H9 (cell line): ENCODE measurements at regions not wholly inside any gene's neighbourhood (a gene's known extent, or its start where the extent isn't known, plus 50 kb on each side); places are given as distances from the start of the nearest gene placed in this dataset.

Experiments
- DNase-seq: peaks from one replicate; pipeline ENCODE4 v3.0.0-alpha.2; 2017
- H2AFZ ChIP-seq: one replicate; pipeline ENCODE4 v1.6.1; 2013; ENCODE audit warnings: mild to moderate bottlenecking, low read length, control low read depth, moderate library complexity
- H2AK5ac ChIP-seq: 2 replicates; pipeline ENCODE4 v1.6.1; 2013; ENCODE audit warnings: low read length, control low read depth, mixed read lengths; ENCODE audit not compliant: insufficient read length
- H2BK120ac ChIP-seq: one replicate; pipeline ENCODE4 v1.6.1; 2013; ENCODE audit warnings: low read depth, mild to moderate bottlenecking, low read length, control low read depth, inconsistent platforms; ENCODE audit not compliant: poor library complexity, severe bottlenecking
- H2BK12ac ChIP-seq: 2 replicates; pipeline ENCODE4 v1.6.1; 2013; ENCODE audit warnings: low read length, control low read depth, mixed read lengths, low read depth; ENCODE audit not compliant: insufficient read length
- H2BK15ac ChIP-seq: 2 replicates; pipeline ENCODE4 v1.6.1; 2013; ENCODE audit warnings: low read depth, low read length, control low read depth
- H2BK20ac ChIP-seq: one replicate; pipeline ENCODE4 v1.6.1; 2013; ENCODE audit warnings: low read depth, mild to moderate bottlenecking, low read length, control low read depth, inconsistent platforms; ENCODE audit not compliant: poor library complexity, severe bottlenecking
- H2BK5ac ChIP-seq: 2 replicates; pipeline ENCODE4 v1.6.1; 2013; ENCODE audit warnings: low read length, control low read depth, mixed read lengths; ENCODE audit not compliant: insufficient read length
- H3K14ac ChIP-seq: 2 replicates; pipeline ENCODE4 v1.6.1; 2013; ENCODE audit warnings: low read length, control low read depth; ENCODE audit not compliant: insufficient read depth
- H3K18ac ChIP-seq: 2 replicates; pipeline ENCODE4 v1.6.1; 2013; ENCODE audit warnings: low read depth, mild to moderate bottlenecking, mixed read lengths, low read length, control low read depth; ENCODE audit not compliant: insufficient read length
- H3K23ac ChIP-seq: 2 replicates; pipeline ENCODE4 v1.6.1; 2013; ENCODE audit warnings: low read length, control low read depth, mixed read lengths, low read depth; ENCODE audit not compliant: insufficient read length
- H3K23me2 ChIP-seq: 2 replicates; pipeline ENCODE4 v1.6.1; 2013; ENCODE audit warnings: low read depth, mild to moderate bottlenecking, mixed read lengths, low read length, control low read depth; ENCODE audit not compliant: insufficient read length, poor library complexity, severe bottlenecking
- H3K27ac ChIP-seq: 2 replicates; pipeline ENCODE4 v1.5.1; 2013; ENCODE audit warnings: low read length, control low read depth, mixed read lengths, low read depth; ENCODE audit not compliant: insufficient read length
- H3K27me3 ChIP-seq: 2 replicates; pipeline ENCODE4 v1.6.1; 2013; ENCODE audit warnings: low read length, control low read depth, inconsistent platforms; ENCODE audit not compliant: insufficient read depth
- H3K4ac ChIP-seq: 2 replicates; pipeline ENCODE4 v1.6.1; 2013; ENCODE audit warnings: low read depth, mild to moderate bottlenecking, control low read depth, inconsistent platforms, low read length, moderate library complexity
- H3K4me1 ChIP-seq: 2 replicates; pipeline ENCODE4 v1.6.1; 2013; ENCODE audit warnings: low read length, control low read depth, inconsistent platforms; ENCODE audit not compliant: insufficient read depth
- H3K4me2 ChIP-seq: 2 replicates; pipeline ENCODE4 v1.6.1; 2013; ENCODE audit warnings: low read length, control low read depth, mixed read lengths; ENCODE audit not compliant: insufficient read length, insufficient read depth
- H3K56ac ChIP-seq: 2 replicates; pipeline ENCODE4 v1.6.1; 2013; ENCODE audit warnings: low read depth, mild to moderate bottlenecking, mixed read lengths, low read length, control low read depth; ENCODE audit not compliant: insufficient read length
- H3K79me1 ChIP-seq: 2 replicates; pipeline ENCODE4 v1.6.1; 2013; ENCODE audit warnings: low read depth, mild to moderate bottlenecking, moderate library complexity, low read length, control low read depth, inconsistent platforms; ENCODE audit not compliant: insufficient read depth, poor library complexity, severe bottlenecking
- H3K79me2 ChIP-seq: 2 replicates; pipeline ENCODE4 v1.6.1; 2013; ENCODE audit warnings: low read length, control low read depth, inconsistent platforms; ENCODE audit not compliant: insufficient read depth
- H3K9ac ChIP-seq: 2 replicates; pipeline ENCODE4 v1.6.1; 2013; ENCODE audit warnings: low read length, control low read depth, mixed read lengths; ENCODE audit not compliant: insufficient read length; ENCODE audit errors: extremely low read depth
- H3K9me3 ChIP-seq: one replicate; pipeline ENCODE4 v1.6.1; 2013; ENCODE audit warnings: low read depth, low read length, inconsistent platforms; ENCODE audit not compliant: control insufficient read depth
- H3T11ph ChIP-seq: one replicate; pipeline ENCODE4 v1.6.1; 2013; ENCODE audit warnings: mild to moderate bottlenecking, low read length, control low read depth, inconsistent platforms
- H4K20me1 ChIP-seq: one replicate; pipeline ENCODE4 v1.6.1; 2013; ENCODE audit not compliant: control insufficient read depth, insufficient read length, insufficient read depth
- H4K5ac ChIP-seq: 2 replicates; pipeline ENCODE4 v1.6.1; 2013; ENCODE audit warnings: low read depth, mild to moderate bottlenecking, mixed read lengths, low read length, control low read depth; ENCODE audit not compliant: insufficient read length
- H4K8ac ChIP-seq: replicated peaks from 2 replicates; pipeline ENCODE4 v1.6.1; 2013; ENCODE audit warnings: low read length, control low read depth, mixed read lengths, low read depth; ENCODE audit not compliant: insufficient read length
- H4K91ac ChIP-seq: 2 replicates; pipeline ENCODE4 v1.6.1; 2013; ENCODE audit warnings: low read depth, mild to moderate bottlenecking, moderate library complexity, mixed read lengths, low read length, control low read depth; ENCODE audit not compliant: insufficient read length
- H3K27ac Mint-ChIP-seq, 3 experiments: 2 replicates in 2 of 3; 3 replicates in 1 of 3; pipeline ENCODE4 v1.8.0; 2020 to 2021; ENCODE audit warnings: mixed read lengths in 3 of 3, mild to moderate bottlenecking in 1 of 3, moderate library complexity in 1 of 3
- H3K27me3 Mint-ChIP-seq: 2 replicates; pipeline ENCODE4 v1.8.0; 2021; ENCODE audit warnings: low read depth, mild to moderate bottlenecking, moderate library complexity, mixed read lengths
- H3K36me3 Mint-ChIP-seq, 3 experiments: 2 replicates in 2 of 3; 3 replicates in 1 of 3; pipeline ENCODE4 v1.8.0; 2020 to 2021; ENCODE audit warnings: low read depth in 3 of 3, mixed read lengths in 3 of 3; ENCODE audit not compliant: insufficient read depth in 1 of 3
- H3K4me1 Mint-ChIP-seq, 2 experiments: 2 replicates each; pipeline ENCODE4 v1.8.0; 2020; ENCODE audit warnings: mixed read lengths in 2 of 2
- H3K4me3 Mint-ChIP-seq, 2 experiments: 2 replicates in 1 of 2; 3 replicates in 1 of 2; pipeline ENCODE4 v1.8.0; 2020 to 2021; ENCODE audit warnings: mild to moderate bottlenecking in 2 of 2, mixed read lengths in 2 of 2, moderate library complexity in 1 of 2
- H3K9me3 Mint-ChIP-seq, 2 experiments: 2 replicates in 1 of 2; 3 replicates in 1 of 2; pipeline ENCODE4 v1.8.0; 2020; ENCODE audit warnings: mild to moderate bottlenecking in 2 of 2, mixed read lengths in 2 of 2, moderate library complexity in 1 of 2
- CTCF ChIP-seq: fragments of 200-600 bp; sonication (generic); conservative IDR thresholded peaks from 3 replicates; pipeline ENCODE4 v1.8.0; 2021; ENCODE audit warnings: antibody characterized with exemption, mild to moderate bottlenecking
- WGBS: extraction: QIAGEN DNeasy Blood & Tissue Kit; methylation state at CpG from one replicate; pipeline ENCODE4 v1.1.7; 2013; ENCODE audit warnings: missing lambda C conversion rate, low lambda C conversion rate, mixed read lengths; ENCODE audit not compliant: insufficient read length; ENCODE audit errors: extremely low coverage; 5-methylcytosine and 5-hydroxymethylcytosine counted together

- Histone ChIP-seq H3K27ac (no peak overlapping the region), H3K23me2 (no peaks in the 10 kb centered on the region), H3K9me3 (no peaks in the 10 kb centered on the region), H4K8ac (no peak overlapping the region), H3K4me2 (no peak overlapping the region), H3K18ac (no peak overlapping the region), H3K14ac (no peak overlapping the region), H3K23ac (no peak overlapping the region), H2BK5ac (no peak overlapping the region), H3K4me1 (no peaks in the 10 kb centered on the region), H2BK15ac (no peak overlapping the region), H3K79me1 (no peaks in the 10 kb centered on the region), H2AFZ (no peak overlapping the region), H2AK5ac (no peak overlapping the region), H3K27me3 (no peaks in the 10 kb centered on the region), H2BK120ac (no peak overlapping the region), H3T11ph (no peak overlapping the region), H2BK12ac (no peak overlapping the region), H2BK20ac (no peak overlapping the region), H4K91ac (no peak overlapping the region), H3K4ac (no peak overlapping the region), H3K56ac (no peak overlapping the region), H3K79me2 (no peaks in the 10 kb centered on the region), H3K9ac (no peak overlapping the region), H4K20me1 (no peaks in the 10 kb centered on the region), H4K5ac (no peak overlapping the region)
- Mint-ChIP-seq H3K36me3 (peaks cover 0 to 2% (median 0%) of the 10 kb centered on the region in 3 experiments; a peak in 3 of 7 replicates), H3K27me3 (no peaks in the 10 kb centered on the region), H3K9me3 (peaks cover 34 to 50% of the 10 kb centered on the region in 2 experiments), H3K4me3 (no peak overlapping the region), H3K27ac (no peak overlapping the region), H3K4me1 (no peaks in the 10 kb centered on the region)
- DNase-seq: no peak
- TF ChIP-seq CTCF: no peak
- no CpG with 5 or more reads among the region's 3 CpGs for WGBS
Observed at GRCh38 chr21:24450119-24450518, 1157.2 kb downstream of the MRPL39 start.
